ENCODE measurements at regions not wholly inside any gene's neighbourhood (a gene's known extent, or its start where the extent isn't known, plus 50 kb on each side); places are given as distances from the start of the nearest gene placed in this dataset.
"Not testable (repeated sequence)": the region's sequence is repeated elsewhere in the genome, so short reads cannot be mapped to it uniquely, and the experiment has no call there.

- no peaks in the 10 kb centered on the region for H4K20me1 ChIP-seq (ENCODE audit: control insufficient read depth, extremely low read depth, insufficient read depth, low read length)
- H3K27ac ChIP-seq (ENCODE audit: control insufficient read depth, insufficient read depth, low read length) = peak overlapping the region; percentile 60
- H3K36me3 ChIP-seq (ENCODE audit: control insufficient read depth in 2 of 2, extremely low read depth in 1 of 2, insufficient read depth in 2 of 2, low read length in 2 of 2) = no peaks in the 10 kb centered on the region
- no peak overlapping the region for H2AFZ ChIP-seq (ENCODE audit: control insufficient read depth, low read length)
- H3K79me2 ChIP-seq (ENCODE audit: control insufficient read depth, insufficient read depth, low read length) = no peaks in the 10 kb centered on the region
- H3K9me1 ChIP-seq (ENCODE audit: control insufficient read depth, extremely low read depth, insufficient read depth, low read length) = no peaks in the 10 kb centered on the region
- no peaks in the 10 kb centered on the region for H3K9me3 ChIP-seq (ENCODE audit: control insufficient read depth, low read depth, low read length)
- no peak for FAIRE-seq
- peaks cover 24% of the 10 kb centered on the region for H3K4me1 ChIP-seq (ENCODE audit: control insufficient read depth, extremely low read depth, insufficient read depth, low read length)
- TF ChIP-seq CTCF (optimal IDR thresholded peaks at IDR 0.05 in 1 of 3, IDR thresholded peaks at IDR 0.05 in 1 of 3, conservative IDR thresholded peaks at IDR 0.05 in 1 of 3; ENCODE audit: extremely low read depth in 1 of 3, insufficient read depth in 2 of 3, low read length in 3 of 3) (no peak), EZH2 (IDR thresholded peaks at IDR 0.05; ENCODE audit: low read length) (no peak)
- no peak overlapping the region for H3K4me3 ChIP-seq (ENCODE audit: control insufficient read depth in 2 of 3, extremely low read depth in 1 of 3, insufficient read depth in 2 of 3, low read depth in 1 of 3, low read length in 3 of 3)
- H3K9ac ChIP-seq (ENCODE audit: control insufficient read depth, extremely low read depth, insufficient read depth, low read length) = no peak overlapping the region
- no peaks in the 10 kb centered on the region for H3K27me3 ChIP-seq (ENCODE audit: control insufficient read depth, extremely low read depth, insufficient read depth, low read length)
- dilution Hi-C loops (cut with MboI; ENCODE audit: extremely low pct_ligation_motif_present, low sequenced_read_pairs) = no loop called here
- DNase-seq (ENCODE audit: low read depth, low spot score) = no peak
- H3K4me2 ChIP-seq (ENCODE audit: control insufficient read depth, extremely low read depth, insufficient read depth, low read depth, low read length) = no peak overlapping the region
Observed at GRCh38 chr16:85203462-85203813, 91.2 kb upstream of the CIBAR2 start.

- Histone ChIP-seq H3K27ac (ENCODE audit: control insufficient read depth, insufficient read depth, low read length) (peak overlapping the region; percentile 60), H3K9ac (ENCODE audit: control insufficient read depth, extremely low read depth, insufficient read depth, low read length) (peak overlapping the region; percentile 15), H3K27me3 (ENCODE audit: control insufficient read depth, extremely low read depth, insufficient read depth, low read length) (no peaks in the 10 kb centered on the region), H3K79me2 (ENCODE audit: control insufficient read depth, insufficient read depth, low read length) (no peaks in the 10 kb centered on the region), H4K20me1 (ENCODE audit: control insufficient read depth, extremely low read depth, insufficient read depth, low read length) (no peaks in the 10 kb centered on the region), H3K9me3 (ENCODE audit: control insufficient read depth, low read depth, low read length) (no peaks in the 10 kb centered on the region), H3K4me2 (ENCODE audit: control insufficient read depth, extremely low read depth, insufficient read depth, low read depth, low read length) (peak overlapping the region; percentile 41), H3K4me1 (ENCODE audit: control insufficient read depth, extremely low read depth, insufficient read depth, low read length) (peaks cover 24% of the 10 kb centered on the region), H3K4me3 (ENCODE audit: control insufficient read depth in 2 of 3, extremely low read depth in 1 of 3, insufficient read depth in 2 of 3, low read depth in 1 of 3, low read length in 3 of 3) (no peak overlapping the region), H2AFZ (ENCODE audit: control insufficient read depth, low read length) (no peak overlapping the region), H3K36me3 (ENCODE audit: control insufficient read depth in 2 of 2, extremely low read depth in 1 of 2, insufficient read depth in 2 of 2, low read length in 2 of 2) (no peaks in the 10 kb centered on the region), H3K9me1 (ENCODE audit: control insufficient read depth, extremely low read depth, insufficient read depth, low read length) (no peaks in the 10 kb centered on the region)
- dilution Hi-C loops (cut with MboI; ENCODE audit: extremely low pct_ligation_motif_present, low sequenced_read_pairs) = no loop called here
- TF ChIP-seq EZH2 (IDR thresholded peaks at IDR 0.05; ENCODE audit: low read length) (no peak), CTCF (optimal IDR thresholded peaks at IDR 0.05 in 1 of 3, IDR thresholded peaks at IDR 0.05 in 1 of 3, conservative IDR thresholded peaks at IDR 0.05 in 1 of 3; ENCODE audit: extremely low read depth in 1 of 3, insufficient read depth in 2 of 3, low read length in 3 of 3) (no peak)
- FAIRE-seq (peak; percentile 95), DNase-seq (ENCODE audit: low read depth, low spot score) (no peak)
Observed at GRCh38 chr16:85204242-85205010, 92.2 kb upstream of the CIBAR2 start.

- H3K9me1 ChIP-seq (ENCODE audit: control insufficient read depth, extremely low read depth, insufficient read depth, low read length); H4K20me1 ChIP-seq (ENCODE audit: control insufficient read depth, extremely low read depth, insufficient read depth, low read length); H3K9ac ChIP-seq (ENCODE audit: control insufficient read depth, extremely low read depth, insufficient read depth, low read length); dilution Hi-C loops (cut with MboI; ENCODE audit: extremely low pct_ligation_motif_present, low sequenced_read_pairs); H3K79me2 ChIP-seq (ENCODE audit: control insufficient read depth, insufficient read depth, low read length); H2AFZ ChIP-seq (ENCODE audit: control insufficient read depth, low read length); H3K4me3 ChIP-seq (ENCODE audit: control insufficient read depth in 2 of 3, extremely low read depth in 1 of 3, insufficient read depth in 2 of 3, low read depth in 1 of 3, low read length in 3 of 3); H3K36me3 ChIP-seq (ENCODE audit: control insufficient read depth in 2 of 2, extremely low read depth in 1 of 2, insufficient read depth in 2 of 2, low read length in 2 of 2); FAIRE-seq; H3K4me2 ChIP-seq (ENCODE audit: control insufficient read depth, extremely low read depth, insufficient read depth, low read depth, low read length); H3K27ac ChIP-seq (ENCODE audit: control insufficient read depth, insufficient read depth, low read length); H3K27me3 ChIP-seq (ENCODE audit: control insufficient read depth, extremely low read depth, insufficient read depth, low read length); H3K9me3 ChIP-seq (ENCODE audit: control insufficient read depth, low read depth, low read length); DNase-seq (ENCODE audit: low read depth, low spot score): not testable (repeated sequence)
- H3K4me1 ChIP-seq (ENCODE audit: control insufficient read depth, extremely low read depth, insufficient read depth, low read length) = peaks cover 21% of the 10 kb centered on the region
Observed at GRCh38 chr16:85205257-85205656, 93.0 kb upstream of the CIBAR2 start.
